ENCODE measurements at regions not wholly inside any gene's neighbourhood (a gene's known extent, or its start where the extent isn't known, plus 50 kb on each side); places are given as distances from the start of the nearest gene placed in this dataset.
"Not testable (repeated sequence)": the region's sequence is repeated elsewhere in the genome, so short reads cannot be mapped to it uniquely, and the experiment has no call there.

- no peak for DNase-seq
Observed at GRCh38 chr10:131568866-131569265, 257.3 kb upstream of the TCERG1L start.

- no peak for DNase-seq
Observed at GRCh38 chr10:131569851-131570715, 258.6 kb upstream of the TCERG1L start.

DNA sequence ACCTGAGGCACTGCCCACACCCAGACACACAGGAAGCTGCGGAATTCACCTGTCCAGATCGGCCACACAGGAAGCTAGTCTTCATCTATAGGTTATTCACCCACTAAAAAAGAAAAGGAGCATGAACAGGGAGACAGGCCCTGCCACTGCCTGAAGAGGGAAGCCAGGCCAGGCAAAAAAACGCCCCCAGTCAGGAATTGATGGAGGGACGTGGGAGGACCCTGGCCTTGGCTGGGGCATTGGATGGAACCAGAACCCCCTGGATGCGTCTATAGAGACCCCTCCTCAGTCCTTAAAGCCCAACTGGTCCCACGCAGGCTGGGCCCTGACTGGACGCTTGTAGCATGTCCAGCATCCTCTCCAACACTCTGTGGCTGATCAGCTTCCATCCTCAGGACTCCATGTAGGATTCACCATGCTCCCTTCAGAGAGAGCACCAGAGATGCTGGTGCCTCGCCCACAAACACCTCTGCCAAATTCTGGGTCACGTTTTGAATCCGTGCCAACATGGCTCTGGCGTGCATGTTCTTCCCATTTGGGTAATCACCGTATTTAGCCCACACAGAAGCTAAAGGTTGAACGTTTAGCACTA is 259.3 kb upstream of the TCERG1L start:
- no peak for DNase-seq

DNA sequence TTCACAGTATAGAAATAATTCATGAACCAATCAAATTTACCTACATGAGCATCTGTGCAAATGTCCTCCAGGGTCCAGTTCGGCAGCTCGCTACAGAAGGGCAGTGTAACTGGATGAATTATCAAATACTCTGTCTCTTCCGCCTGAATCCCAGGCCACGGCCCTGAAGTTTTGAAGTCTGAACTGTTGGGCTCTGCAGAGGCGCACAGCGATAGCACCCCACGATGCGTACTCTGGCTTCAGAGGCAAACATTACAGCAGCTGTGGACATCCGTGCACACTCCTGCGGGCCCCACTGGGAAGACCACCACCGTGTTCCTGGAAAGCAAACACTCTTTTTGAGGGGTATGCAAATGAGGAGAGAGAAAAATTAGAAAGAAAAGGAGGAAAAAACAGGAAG is 259.8 kb upstream of the TCERG1L start:
- no peak for DNase-seq

DNA sequence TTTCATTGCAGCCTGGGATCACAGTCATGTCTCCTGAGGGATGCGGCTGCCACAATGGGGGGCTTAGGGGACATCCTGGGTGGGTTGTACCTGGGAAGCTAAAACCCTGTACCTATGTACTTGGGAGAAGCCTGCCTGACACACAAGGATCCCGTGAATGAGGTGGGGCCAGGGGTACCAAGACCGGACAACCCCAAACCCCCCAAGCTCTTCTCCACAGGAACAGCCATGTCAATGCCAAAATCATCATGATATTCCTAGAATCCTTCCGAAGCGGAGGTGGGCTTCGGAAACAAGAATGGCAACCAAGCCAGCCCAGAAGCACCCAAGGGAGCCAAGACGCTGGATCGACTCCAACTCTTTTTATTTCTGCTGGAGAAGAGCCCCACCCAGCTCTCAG is 260.3 kb upstream of the TCERG1L start:
- no peak for DNase-seq

- no peak for DNase-seq
Observed at GRCh38 chr10:131573256-131573655, 261.7 kb upstream of the TCERG1L start.

DNA sequence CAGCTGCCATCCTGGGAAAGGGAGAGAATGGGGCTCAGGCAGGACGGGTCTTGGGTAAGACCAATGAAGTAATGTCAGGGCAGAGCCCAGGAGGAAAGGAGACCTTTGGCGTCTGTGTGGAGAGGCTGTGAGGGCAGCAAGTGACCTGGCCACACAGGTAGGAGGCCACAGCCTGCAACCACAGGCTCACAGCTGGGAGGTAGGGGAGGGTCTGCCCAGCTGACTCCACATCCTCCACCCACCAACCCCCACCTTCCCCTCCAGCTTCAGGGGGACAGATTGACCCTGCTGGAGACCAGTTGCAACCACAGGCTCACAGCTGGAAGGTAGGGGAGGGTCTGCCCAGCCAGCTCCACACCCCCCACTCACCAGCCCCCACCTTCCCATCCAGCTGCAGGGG is 262.2 kb upstream of the TCERG1L start:
- DNase-seq, result no peak

DNA sequence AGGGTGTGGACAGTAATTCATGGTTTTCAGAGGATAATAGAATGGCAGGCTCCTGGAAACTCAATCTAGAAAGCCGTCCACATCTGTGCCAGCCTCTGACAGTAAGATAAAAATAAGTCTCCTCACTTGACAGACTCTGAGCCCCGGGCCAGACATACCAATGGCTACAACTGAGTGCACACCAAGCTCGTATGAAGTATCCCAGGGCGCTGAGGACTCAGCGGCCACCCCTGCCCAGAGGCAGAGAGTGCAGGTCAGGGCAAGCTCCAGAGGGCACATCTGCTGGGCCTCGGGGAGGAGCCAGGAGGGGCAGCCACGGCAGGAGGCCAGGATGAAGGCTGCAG is 262.8 kb upstream of the TCERG1L start:
- no peak for DNase-seq

DNA sequence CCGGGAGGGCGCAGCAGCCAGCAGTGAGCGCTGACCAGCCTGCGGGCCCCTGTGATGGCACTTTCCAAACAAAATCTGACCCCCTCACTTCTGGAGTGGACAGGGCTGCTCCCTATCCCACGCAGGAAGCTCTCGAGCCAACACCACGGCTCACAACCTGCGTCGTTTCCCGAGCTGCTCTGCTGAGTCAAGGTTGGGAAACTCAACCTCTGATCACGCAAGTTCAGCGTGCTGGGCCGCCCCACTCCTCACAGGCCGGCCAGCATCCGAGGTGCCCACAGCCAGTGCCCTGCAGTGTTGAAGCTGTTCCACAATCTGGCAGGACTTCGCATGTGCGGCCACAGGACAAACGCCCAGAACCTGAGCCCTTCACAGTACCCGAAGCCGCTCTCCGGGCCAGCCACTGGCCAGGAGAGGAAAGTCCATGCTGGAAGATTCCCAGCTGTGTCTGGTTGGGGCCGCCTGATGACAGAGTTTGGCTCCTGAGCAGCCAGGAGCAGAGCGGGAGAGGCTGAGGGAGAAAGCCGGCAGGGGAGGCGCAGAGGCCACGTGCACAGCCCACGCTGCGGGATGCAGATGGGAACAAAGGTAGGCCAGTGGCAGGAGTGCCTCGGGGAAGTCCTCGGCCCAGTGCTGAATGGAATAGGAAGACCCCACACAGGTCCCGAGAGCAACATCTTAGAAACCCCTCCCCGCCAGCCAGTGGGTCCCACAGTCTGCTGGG is 263.3 kb upstream of the TCERG1L start:
- DNase-seq, result no peak

GRCh38 chr10:131575877-131576276 is 264.4 kb upstream of the TCERG1L start:
- DNase-seq, result no peak

GRCh38 chr10:131576341-131577177 is 265.0 kb upstream of the TCERG1L start:
- DNase-seq, result no peak

GRCh38 chr10:131577178-131577555 is 265.6 kb upstream of the TCERG1L start:
- DNase-seq, result no peak

GRCh38 chr10:131577786-131578471 is 266.4 kb upstream of the TCERG1L start:
- no peak for DNase-seq

DNA sequence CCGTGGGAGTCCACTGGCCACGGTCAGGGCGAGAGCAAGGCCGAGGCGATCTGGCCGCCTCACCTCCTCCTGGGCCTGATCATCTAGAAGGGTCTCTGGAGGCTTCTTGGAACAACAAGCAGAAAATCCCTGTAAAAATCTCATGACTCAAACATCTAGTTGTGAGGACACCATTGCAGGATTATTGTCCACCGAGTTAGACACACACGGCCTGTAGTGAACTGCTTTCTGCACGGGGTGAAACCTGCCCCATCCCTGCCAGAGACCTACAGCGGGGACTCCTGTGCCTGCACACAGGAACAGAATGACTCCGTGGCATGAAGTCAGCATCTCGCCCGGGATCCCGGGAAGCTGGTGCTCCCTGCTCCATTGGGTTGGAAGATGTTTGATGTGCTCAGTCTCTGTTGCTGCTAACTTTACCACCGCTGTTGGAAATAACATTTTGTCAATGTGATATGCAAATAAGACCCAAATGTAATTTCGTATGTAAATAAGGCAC is 267.0 kb upstream of the TCERG1L start:
- no peak for DNase-seq

DNA sequence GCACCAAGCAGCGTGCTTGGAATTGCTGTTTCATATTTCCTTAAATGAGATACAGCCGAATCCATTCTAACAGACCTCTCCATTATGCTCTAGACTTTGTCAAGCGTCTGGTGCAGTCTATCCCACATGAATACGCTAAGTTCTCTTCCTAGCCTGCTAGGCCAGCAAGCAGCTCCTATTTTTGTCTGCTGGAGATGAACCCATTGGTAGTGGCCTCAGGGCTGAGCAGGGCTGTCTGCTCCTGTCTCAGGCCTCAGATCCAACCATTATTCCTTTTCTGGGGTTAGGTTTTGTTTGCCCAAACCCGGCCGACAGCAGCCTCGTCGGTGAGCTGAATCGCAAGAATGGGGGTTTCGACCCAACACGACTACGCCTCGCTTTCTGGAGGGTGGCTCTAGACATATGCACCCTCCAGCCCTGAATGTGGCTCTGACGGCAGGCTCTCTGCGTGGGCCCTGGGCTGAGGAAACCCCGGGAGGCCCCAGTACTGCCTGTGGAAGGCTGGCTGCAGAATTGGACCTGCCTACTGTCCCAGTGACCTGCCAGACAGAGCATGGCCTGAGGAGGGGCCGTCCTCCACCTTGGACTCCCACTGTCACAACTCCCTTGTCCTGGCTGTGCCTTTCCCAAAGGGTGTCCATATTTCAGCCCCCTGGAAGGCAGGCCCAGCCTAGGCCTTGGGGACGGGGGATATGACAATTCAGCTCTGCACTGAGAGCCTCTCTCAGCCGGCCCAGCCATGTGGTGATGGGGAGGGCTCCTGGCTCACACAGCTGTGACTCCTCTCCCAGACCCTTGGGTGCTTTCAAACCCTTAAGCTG is 267.9 kb upstream of the TCERG1L start:
- DNase-seq, result no peak

GRCh38 chr10:131580076-131580652 is 268.6 kb upstream of the TCERG1L start:
- DNase-seq, result no peak

GRCh38 chr10:131580674-131581073 is 269.2 kb upstream of the TCERG1L start:
- DNase-seq, result no peak

GRCh38 chr10:131581547-131581946 is 270.0 kb upstream of the TCERG1L start:
- not testable (repeated sequence) for DNase-seq

DNA sequence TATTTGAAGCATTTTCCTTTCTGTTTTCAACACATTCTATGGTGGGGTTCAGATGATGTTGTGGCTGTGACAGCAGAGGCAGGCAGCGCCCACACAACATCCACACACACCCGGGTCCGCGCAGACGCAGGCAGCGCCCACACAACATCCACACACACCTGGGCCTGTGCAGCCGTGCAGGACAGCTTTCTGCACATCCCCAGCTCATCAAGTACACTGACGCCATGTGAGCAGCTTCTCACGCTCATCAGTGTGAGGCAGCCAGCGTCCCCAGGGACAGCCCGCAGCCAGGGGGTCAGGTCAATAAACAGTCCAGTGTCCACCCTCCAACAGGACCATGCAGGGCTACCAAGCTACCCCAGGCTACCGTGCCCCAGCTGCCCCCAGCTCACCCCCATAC is 272.8 kb upstream of the TCERG1L start:
- no peak for DNase-seq

GRCh38 chr10:131585761-131586160 is 274.2 kb upstream of the TCERG1L start:
- no peak for DNase-seq

DNA sequence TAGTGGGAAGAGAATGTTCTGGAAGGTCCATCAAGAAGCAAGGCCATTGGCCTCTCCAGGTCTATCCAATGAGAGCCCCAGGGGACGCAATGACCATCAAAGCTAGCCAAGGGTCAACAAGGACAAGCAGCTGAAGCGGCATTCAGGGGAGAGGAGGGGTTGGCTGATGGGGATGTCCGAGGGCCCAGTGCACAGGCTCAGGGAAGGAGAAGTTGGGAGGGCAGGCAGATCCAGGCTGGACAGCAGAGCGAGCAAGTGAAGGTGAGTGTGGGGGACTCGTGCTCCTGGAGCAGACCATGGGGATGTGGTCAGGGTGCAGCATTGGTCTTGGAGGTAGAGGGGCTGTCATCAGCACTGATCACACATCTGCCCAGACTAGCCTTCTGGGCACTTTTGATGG is 275.4 kb upstream of the TCERG1L start:
- DNase-seq, result no peak
